GM18907 (cell line): ENCODE measurements at regions not wholly inside any gene's neighbourhood (a gene's known extent, or its start where the extent isn't known, plus 50 kb on each side); places are given as distances from the start of the nearest gene placed in this dataset.

Experiments used
- ATAC-seq: cut with Tn5 transposase; IDR thresholded peaks from one replicate; pipeline ENCODE4 v1.9.1; 2021; ENCODE audit warnings: mild to moderate bottlenecking, moderate library complexity; ENCODE audit not compliant: unreplicated experiment

DNA sequence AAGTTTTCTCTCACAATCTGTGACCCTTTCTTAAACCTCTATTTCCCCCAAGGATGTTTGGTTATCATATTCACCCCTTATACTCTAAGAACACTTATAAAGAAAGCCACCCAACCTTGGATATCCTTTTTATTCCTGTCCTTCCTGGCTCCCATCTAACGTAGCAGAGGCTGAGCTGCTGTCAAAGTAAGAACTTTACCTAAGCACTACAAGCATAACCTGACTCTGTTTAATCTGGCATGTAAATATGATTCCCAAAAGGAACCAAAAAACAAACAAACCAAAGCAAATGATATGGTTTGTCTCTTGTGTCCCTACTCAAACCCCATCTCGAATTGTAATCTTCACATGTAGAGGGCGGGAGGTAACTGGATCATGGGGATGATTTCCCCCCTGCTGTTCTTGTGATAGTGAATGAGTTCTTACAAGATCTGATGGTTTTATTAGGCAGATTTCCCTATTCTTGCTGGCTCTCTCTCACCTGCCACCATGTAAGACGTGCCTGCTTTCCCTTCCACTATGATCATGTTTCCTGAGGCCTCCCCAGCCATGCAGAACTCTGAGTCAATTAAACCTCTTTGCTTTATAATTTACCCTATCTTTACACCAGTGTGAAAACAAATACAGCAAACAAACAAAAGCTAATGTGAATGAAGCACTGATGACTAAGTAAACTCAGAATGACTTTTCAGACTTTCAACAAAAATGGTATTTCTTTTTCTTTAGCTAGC lies 72.7 kb upstream of the SPOPL start:
- ATAC-seq, result no peak

DNA sequence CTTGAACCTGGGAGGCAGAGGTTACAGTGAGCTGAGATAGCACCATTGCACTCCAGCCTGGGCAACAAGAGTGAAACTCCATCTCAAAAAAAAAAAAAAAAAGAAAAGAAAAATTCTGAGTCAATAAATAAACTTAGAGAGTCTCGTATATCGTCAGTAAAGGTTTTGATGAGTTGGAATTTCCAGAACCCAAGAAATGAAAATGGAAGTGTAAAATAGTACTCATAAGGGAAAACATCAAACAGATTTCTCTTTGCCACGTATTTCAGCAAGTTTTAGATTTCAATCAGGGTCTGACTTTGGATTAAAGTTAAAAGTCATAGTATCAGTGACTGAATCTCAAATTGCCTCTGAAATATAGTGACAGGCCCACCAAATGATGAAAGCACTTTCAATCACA lies 71.4 kb upstream of the SPOPL start:
- ATAC-seq, result no peak

GRCh38 chr2:138432971-138433370 lies 68.6 kb upstream of the SPOPL start:
- ATAC-seq, result no peak

- ATAC-seq, result no peak
These were observed 67.3 kb upstream of the SPOPL start for GRCh38 chr2:138433995-138434951.

DNA sequence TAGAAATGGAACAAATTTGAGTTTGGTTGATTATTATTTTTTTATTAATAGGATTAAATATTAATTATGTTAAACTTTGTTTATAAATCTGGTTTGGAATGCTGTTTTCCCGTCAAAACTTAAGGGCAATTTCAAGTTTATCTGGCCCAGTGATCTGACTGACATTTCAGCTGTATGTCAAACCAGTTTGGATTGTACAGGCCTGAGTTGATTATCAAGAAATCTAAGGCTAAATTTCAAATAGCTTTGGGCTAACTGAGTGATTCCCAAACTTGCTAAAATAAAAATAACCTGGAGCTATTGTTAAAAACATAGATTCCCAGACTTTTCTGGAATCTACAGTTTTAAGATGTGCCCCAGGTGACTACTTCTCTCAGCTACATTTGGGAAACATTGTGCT lies 65.9 kb upstream of the SPOPL start:
- ATAC-seq, result no peak

DNA sequence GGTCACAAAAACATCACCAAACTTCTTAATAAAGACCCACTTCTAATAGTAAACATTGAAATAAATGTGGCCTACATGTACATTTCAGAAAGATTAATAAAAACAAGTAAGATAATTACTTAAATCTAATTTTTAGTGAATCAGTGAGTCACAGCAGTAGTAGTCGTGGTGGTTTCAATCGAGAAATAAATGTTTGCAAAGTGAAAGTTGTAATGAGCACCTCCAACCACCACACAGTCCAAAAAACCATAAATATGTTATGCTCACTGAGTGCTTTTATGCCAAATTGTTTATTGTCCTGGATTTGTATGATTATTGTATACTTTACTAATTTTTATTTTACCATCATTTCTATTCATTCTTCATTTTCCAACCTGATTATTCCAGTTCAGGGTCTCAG lies 61.8 kb upstream of the SPOPL start:
- ATAC-seq, result no peak

DNA sequence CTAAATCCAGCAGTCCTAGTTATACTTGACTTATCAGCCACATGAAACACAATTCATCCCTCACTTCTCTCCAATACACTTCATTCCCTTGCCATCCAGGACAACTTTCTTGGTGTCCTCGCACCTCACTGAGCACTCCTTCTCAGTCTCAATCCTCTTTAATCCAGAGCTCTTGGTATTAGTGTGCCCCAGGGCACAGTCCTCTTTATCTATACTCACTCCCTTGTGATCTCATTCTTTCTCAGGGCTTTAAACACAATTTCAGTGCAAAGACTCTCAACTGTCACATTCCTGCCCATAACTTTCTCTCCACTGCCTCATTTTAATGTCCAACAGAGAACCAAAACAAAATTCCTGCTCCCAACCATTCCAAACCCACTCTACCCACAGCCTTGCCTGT lies 60.8 kb upstream of the SPOPL start:
- ATAC-seq, result no peak

GRCh38 chr2:138441916-138442315 lies 59.7 kb upstream of the SPOPL start:
- no peak for ATAC-seq

DNA sequence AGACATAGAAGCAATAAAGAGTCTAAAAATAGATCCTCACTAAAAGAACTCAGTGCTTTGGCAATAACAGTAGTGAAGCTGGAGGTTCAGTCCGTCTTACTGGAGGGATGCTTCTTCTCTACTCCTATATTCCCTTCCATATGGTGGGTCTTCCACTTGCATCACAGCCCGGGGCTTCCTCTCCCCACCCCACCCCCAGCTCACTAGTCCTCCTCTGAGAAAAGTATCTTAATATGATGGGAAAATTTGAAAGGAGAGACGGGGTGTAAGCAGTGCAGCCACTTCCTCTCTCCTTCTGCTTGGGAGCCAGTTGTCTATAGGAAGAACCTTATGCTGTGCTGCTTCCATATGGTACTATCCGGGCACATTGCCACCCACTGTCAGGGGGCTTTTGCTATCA lies 57.2 kb upstream of the SPOPL start:
- ATAC-seq, result no peak

DNA sequence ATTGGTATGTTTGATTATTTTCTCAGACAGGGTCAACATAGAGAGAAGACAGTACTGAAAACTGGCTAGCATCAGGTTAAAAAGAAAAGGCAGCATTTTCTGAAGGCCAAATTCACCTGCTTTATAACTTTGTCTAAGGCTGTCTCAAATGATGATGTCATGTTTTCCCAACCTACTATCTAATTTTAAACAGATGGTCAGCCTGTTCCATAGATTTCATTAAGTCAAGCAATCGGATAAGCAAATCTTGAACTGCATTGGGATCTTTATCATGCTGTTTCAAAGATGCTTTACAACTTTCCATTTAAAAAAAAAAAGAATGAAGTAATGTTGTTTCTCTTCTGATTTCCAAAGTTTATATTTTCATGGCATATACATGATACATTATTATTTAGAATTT lies 56.3 kb upstream of the SPOPL start:
- no peak for ATAC-seq

DNA sequence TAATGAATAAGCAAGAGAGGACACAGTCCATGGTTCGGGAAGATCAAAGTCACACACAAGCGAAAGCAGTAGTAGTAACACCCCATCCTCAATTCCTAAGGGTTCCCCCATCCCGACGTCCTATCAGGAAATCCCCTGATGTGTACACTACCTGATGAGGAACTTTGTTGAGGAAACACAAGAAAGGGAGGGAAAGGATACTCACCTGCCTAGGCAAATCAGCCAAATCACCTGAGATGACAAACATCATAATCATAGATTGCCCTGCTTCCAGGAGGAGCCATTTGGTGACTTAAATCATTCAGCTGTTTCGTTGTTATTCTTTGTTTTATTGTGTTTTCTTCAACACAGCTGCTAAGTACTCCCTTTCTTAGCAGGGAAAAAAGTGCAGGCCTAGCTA lies 55.5 kb upstream of the SPOPL start:
- ATAC-seq, result no peak

GRCh38 chr2:138447889-138448570 lies 53.5 kb upstream of the SPOPL start:
- ATAC-seq, result no peak
